HG03045 (cell line): ENCODE measurements at regions not wholly inside any gene's neighbourhood (a gene's known extent, or its start where the extent isn't known, plus 50 kb on each side); places are given as distances from the start of the nearest gene placed in this dataset.
A peak's percentile ranks its signal among the peaks of the same experiment; 100 is the strongest.

Experiments used
- ATAC-seq: cut with Tn5 transposase; IDR thresholded peaks from one replicate; pipeline ENCODE4 v1.9.1; 2021; ENCODE audit warnings: mild to moderate bottlenecking, moderate library complexity; ENCODE audit not compliant: unreplicated experiment

DNA sequence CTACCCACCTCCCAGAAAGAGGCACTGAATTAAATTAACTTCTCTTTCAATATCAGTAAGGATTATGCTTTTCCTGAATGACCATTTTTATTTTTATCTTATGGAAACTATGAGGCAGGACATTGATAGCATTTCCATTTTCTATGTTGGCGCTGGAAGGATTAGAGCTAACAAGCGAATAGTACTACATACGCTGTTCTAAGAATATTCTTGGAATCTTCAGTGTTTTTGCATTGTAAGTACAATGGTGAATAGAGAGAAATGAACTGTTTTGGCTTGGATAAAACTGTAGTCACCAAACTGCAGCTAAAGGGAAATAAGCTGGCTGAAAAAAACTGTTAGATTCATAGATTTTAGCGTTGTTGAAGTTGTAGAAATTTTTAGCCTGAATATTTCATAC lies 779.0 kb upstream of the ADGRL4 start:
- no peak for ATAC-seq

DNA sequence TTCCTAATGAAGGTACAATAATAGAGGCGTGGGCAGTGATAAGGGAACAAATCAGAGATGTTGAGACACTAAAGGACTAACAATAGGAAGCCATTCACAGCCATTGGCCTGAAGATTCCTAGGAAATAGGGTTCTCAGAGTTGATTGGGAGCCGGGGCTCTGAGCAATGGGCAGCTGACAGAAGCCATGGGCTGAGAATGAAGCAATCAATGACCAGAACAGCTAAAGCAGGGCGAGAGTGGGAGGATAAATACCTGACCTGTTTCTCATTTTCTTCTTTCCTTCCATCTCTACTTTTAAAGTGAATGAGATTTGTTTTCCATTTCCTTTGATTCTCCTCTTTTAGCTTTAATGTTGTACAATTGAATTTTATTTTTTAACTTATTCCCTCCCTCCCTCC lies 774.7 kb upstream of the ADGRL4 start:
- ATAC-seq = no peak

GRCh38 chr1:79777481-79778219 lies 771.1 kb upstream of the ADGRL4 start:
- ATAC-seq = peak; percentile 94

- ATAC-seq = no peak
These were observed 768.9 kb upstream of the ADGRL4 start for GRCh38 chr1:79775402-79775801.

- no peak for ATAC-seq
These were observed 766.9 kb upstream of the ADGRL4 start for GRCh38 chr1:79773385-79773784.

- no peak for ATAC-seq
These were observed 755.9 kb upstream of the ADGRL4 start for GRCh38 chr1:79762461-79762860.

- ATAC-seq = no peak
These were observed 754.0 kb upstream of the ADGRL4 start for GRCh38 chr1:79760531-79760930.

DNA sequence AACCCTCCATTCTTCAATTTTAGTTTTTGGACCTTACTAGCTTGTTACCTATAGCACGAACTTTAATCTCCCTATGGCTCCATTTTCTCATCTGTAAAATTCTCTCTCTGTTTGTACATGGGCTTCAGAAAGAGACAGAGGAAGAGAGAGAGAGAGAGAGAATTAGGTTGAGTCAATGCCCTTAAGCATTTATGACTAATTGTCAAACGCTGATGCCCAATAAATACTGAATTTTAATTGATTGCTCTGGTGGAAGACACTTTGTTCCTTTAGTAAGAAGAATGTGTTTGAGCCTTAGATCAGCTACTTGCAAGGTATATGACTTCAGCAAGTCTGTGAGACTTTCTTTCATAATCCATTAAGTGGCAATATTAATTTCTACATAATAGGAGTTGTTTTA lies 743.1 kb upstream of the ADGRL4 start:
- no peak for ATAC-seq

GRCh38 chr1:79745929-79746328 lies 739.4 kb upstream of the ADGRL4 start:
- no peak for ATAC-seq

- no peak for ATAC-seq
These were observed 738.2 kb upstream of the ADGRL4 start for GRCh38 chr1:79744746-79745145.

GRCh38 chr1:79741720-79742421 lies 735.3 kb upstream of the ADGRL4 start:
- ATAC-seq = peak; percentile 73

DNA sequence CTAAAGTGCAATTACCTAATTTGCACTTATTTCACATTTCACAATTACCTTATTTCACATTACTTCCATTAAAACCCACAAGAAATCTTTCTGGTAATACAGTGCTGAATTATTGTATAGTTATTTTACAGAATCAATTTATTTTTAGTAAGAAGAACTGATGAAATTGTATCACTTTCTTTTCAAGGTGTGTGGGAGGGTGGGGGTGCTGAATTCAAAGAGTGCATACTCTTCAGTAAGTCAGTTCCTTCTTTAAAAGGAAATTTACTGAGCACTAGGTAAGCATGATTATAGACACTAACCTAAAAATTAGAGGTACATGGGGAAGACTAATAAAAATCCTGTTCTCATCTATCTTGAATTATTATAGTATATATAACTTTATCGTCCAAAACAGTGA lies 731.6 kb upstream of the ADGRL4 start:
- no peak for ATAC-seq

- no peak for ATAC-seq
These were observed 730.7 kb upstream of the ADGRL4 start for GRCh38 chr1:79737193-79737592.

GRCh38 chr1:79732950-79733349 lies 726.4 kb upstream of the ADGRL4 start:
- ATAC-seq = no peak

DNA sequence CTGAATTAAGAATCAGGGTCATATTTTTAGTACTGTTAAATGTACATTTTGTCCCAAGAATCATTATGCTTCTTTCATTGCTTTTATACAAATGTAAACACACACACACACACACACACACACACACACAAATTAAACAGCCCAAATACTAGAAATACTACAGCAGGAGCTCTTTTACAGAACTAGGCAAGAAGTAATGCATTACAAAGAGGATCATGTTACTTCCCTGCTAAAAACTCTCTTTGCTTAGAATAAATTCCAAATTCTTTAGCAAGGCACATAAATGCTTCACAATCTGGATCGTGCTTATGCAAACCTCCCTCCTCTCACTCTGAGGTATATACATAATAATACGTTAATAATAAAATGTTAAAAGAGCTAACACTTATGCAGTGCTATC lies 720.4 kb upstream of the ADGRL4 start:
- no peak for ATAC-seq

DNA sequence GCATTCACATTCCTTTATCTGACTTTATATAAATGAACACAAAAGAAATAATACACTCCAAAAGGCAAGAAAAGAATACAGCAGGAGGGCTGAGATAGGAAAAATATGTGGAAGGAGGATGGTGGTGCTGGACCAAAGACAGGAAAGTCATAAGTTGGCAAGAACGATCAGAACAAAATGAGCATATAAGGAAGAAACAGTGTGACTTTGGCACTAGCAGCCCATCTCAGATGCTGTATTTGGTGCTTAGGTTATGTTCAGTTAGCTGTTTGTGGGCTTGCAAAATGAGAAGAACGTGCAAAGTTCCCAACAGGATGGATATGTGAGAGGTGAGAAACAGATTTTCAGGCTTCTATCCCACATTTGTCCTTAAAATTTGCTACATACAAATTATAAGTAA lies 719.8 kb upstream of the ADGRL4 start:
- no peak for ATAC-seq

DNA sequence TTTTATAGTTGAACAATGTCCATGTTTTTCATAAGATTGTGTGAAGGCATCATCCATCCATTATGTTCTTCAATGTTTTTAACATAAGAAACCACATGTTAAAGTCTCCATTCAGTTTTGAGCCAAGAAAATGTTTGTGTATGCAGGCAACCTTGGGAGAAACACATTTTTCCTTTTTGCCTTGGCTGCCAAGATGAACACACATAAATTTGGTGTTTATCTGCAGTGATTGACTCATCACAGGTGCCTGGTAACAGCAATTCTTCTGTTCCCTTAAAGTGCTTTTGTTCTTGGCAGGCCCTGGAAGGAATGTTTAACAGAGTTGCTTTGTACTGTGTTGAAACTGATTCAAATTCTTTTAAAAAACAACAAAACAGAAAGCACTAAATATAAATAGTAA lies 709.9 kb upstream of the ADGRL4 start:
- ATAC-seq = no peak

GRCh38 chr1:79714664-79715063 lies 708.1 kb upstream of the ADGRL4 start:
- ATAC-seq = no peak

GRCh38 chr1:79711001-79711431 lies 704.5 kb upstream of the ADGRL4 start:
- ATAC-seq = peak; percentile 87

- ATAC-seq = no peak
These were observed 702.2 kb upstream of the ADGRL4 start for GRCh38 chr1:79708646-79709265.

DNA sequence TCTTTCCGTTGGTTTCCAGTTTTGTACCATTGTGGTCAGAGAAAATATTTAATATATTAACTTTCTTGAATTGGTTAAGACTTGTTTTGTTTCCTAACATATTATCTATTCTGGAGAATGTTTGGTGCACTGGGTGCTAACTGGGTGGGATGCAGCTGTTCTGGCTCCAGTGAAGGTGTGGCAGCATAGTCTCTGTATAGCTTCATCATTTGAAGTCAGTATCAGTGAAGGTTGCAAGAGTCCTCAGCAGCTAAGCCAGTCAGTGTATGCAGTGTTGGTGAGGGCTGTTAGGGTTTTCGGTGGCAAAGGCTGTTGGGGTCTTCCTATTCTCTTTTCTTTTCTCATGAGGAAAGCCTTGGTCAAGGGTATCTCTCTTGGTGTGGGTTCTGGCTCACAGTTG lies 698.7 kb upstream of the ADGRL4 start:
- no peak for ATAC-seq

DNA sequence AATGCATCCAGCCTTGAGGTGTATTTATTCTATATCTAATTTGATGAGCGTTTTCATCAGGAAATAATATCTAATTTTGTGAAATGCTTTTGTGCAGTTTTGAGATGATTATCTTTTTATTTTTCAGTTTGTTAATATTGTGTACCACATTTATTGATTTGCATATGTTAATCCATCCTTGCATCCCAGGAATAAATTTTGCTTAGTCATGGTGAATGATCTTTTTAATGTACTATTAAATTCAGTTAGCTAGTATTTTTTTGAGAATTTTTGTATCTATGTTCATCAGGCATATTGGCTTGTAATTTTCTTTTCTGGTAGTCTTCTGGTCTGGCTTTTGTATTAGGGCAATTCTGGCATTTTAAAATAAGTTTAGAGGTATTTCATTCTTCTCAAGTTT lies 697.5 kb upstream of the ADGRL4 start:
- ATAC-seq = no peak
